Keratinocyte (primary cell): ENCODE measurements at regions not wholly inside any gene's neighbourhood (a gene's known extent, or its start where the extent isn't known, plus 50 kb on each side); places are given as distances from the start of the nearest gene placed in this dataset.

Source experiments
- CTCF ChIP-seq, 3 experiments: IDR thresholded peaks in 1 of 3; conservative IDR thresholded peaks in 1 of 3; optimal IDR thresholded peaks in 1 of 3; 2 replicates in 2 of 3; 3 replicates in 1 of 3; pipeline versions ENCODE3 to v1.5.1; 2011; ENCODE audit warnings: low read length in 3 of 3, mild to moderate bottlenecking in 3 of 3, moderate library complexity in 2 of 3, control low read depth in 1 of 3, inconsistent platforms in 1 of 3; ENCODE audit not compliant: insufficient read depth in 2 of 3; ENCODE audit errors: extremely low read depth in 1 of 3
- EZH2 ChIP-seq: IDR thresholded peaks from one replicate; pipeline ENCODE4 v1.6.1; 2012; ENCODE audit warnings: inconsistent platforms, mild to moderate bottlenecking, low read length, moderate library complexity

DNA sequence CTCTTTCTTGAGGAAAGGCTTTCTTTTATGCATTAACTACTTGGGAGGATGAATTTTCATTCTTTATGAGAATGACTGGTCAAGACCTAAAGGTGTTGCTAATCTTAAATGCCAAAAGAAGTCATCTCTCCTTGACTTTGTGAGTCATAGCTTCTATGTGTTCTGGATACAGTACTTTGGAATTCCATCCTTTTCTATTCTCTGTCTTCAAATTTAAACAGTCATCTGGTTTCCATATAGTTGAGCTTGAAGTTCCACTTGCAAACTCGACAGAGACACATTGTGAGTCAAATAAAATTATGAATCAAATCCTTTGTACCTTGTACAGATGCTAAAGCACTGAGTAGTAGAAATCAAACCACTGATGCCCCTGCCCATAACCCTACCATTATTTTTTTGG, 271.9 kb upstream of the PMFBP1 start:
- TF ChIP-seq CTCF (optimal IDR thresholded peaks at IDR 0.05 in 1 of 3, IDR thresholded peaks at IDR 0.05 in 1 of 3, conservative IDR thresholded peaks at IDR 0.05 in 1 of 3; ENCODE audit: extremely low read depth in 1 of 3, insufficient read depth in 2 of 3, low read length in 3 of 3): no peak
- TF ChIP-seq EZH2: no peak
